ENCODE measurements at regions not wholly inside any gene's neighbourhood (a gene's known extent, or its start where the extent isn't known, plus 50 kb on each side); places are given as distances from the start of the nearest gene placed in this dataset.

GRCh38 chr12:34304001-34304400 is 281.7 kb downstream of the ALG10 start:
- TF ChIP-seq, protein P1, sequence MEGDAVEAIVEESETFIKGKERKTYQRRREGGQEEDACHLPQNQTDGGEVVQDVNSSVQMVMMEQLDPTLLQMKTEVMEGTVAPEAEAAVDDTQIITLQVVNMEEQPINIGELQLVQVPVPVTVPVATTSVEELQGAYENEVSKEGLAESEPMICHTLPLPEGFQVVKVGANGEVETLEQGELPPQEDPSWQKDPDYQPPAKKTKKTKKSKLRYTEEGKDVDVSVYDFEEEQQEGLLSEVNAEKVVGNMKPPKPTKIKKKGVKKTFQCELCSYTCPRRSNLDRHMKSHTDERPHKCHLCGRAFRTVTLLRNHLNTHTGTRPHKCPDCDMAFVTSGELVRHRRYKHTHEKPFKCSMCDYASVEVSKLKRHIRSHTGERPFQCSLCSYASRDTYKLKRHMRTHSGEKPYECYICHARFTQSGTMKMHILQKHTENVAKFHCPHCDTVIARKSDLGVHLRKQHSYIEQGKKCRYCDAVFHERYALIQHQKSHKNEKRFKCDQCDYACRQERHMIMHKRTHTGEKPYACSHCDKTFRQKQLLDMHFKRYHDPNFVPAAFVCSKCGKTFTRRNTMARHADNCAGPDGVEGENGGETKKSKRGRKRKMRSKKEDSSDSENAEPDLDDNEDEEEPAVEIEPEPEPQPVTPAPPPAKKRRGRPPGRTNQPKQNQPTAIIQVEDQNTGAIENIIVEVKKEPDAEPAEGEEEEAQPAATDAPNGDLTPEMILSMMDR (IDR thresholded peaks at IDR 0.05), result no peak

DNA sequence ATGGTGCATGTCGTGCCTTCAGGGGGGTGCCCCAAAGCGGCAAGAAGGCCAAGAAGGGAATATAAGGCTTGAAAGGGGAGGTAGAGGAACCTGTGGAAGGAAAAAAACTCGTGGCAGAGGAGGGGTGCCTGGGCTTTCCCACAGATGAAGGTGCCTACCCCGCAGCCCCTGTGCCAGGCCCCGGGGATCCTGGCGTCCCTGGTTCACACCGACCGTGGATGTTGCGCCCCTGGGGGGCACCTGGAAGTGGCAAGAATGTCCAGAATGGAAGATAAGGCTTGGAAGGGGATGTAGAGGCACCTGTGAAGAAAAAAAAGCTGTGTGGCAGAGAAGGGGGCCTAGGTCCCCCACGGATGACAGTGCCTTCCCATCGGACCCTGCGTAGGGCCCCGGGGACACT is 282.2 kb downstream of the ALG10 start:
- TF ChIP-seq, protein P1 (IDR thresholded peaks at IDR 0.05), result no peak

GRCh38 chr12:34305176-34305575 is 282.9 kb downstream of the ALG10 start:
- TF ChIP-seq, protein P1 (IDR thresholded peaks at IDR 0.05), result no peak

DNA sequence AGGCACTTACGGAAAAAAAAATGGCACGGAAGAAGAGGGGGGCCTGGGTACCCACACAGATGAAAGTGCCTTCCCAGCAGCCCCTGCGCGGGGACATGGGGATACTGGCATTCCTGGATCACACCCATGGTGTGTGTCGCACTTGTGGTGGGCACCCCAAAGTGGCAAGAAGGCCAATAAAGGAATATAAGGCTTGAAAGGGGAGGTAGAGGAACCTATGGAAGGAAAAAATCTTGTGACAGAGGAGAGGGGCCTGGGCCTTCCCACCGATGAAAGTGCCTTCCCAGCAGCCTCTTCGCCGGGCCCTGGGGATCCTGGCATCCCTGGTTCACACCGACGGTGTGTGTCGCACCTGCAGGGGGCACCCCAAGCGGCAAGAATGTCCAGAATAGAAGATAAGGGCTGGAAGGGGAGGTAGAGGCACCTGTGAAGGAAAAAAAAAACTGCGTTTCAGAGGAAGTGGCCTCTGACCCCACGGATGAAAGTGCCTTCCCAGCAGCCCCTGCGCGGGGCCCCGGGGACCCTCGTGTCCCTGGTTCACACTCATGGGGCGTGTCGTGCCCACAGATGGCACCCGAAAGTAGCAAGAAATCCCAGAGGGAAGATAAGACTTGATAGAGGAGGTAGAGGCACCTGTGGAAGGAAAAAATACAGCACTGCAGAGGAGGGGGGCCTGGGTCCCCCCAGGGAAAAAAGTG is 284.0 kb downstream of the ALG10 start:
- TF ChIP-seq, protein P1 (IDR thresholded peaks at IDR 0.05), result peak; percentile 37; the same call in 1 of the 2 replicates

GRCh38 chr12:34311337-34311736 is 289.0 kb downstream of the ALG10 start:
- TF ChIP-seq, protein P1 (IDR thresholded peaks at IDR 0.05), result no peak

- TF ChIP-seq, protein P1 (IDR thresholded peaks at IDR 0.05), result no peak
Observed at GRCh38 chr12:34327671-34328070, 305.4 kb downstream of the ALG10 start.

GRCh38 chr12:34333337-34333736 is 311.0 kb downstream of the ALG10 start:
- TF ChIP-seq, protein P1 (IDR thresholded peaks at IDR 0.05), result no peak

- TF ChIP-seq, protein P1 (IDR thresholded peaks at IDR 0.05), result no peak
Observed at GRCh38 chr12:34334538-34334937, 312.2 kb downstream of the ALG10 start.
